HG03442 (cell line): ENCODE measurements at regions not wholly inside any gene's neighbourhood (a gene's known extent, or its start where the extent isn't known, plus 50 kb on each side); places are given as distances from the start of the nearest gene placed in this dataset.

Source experiments
- ATAC-seq: cut with Tn5 transposase; IDR thresholded peaks from one replicate; pipeline ENCODE4 v1.9.1; 2021; ENCODE audit warnings: mild to moderate bottlenecking, moderate library complexity; ENCODE audit not compliant: unreplicated experiment

DNA sequence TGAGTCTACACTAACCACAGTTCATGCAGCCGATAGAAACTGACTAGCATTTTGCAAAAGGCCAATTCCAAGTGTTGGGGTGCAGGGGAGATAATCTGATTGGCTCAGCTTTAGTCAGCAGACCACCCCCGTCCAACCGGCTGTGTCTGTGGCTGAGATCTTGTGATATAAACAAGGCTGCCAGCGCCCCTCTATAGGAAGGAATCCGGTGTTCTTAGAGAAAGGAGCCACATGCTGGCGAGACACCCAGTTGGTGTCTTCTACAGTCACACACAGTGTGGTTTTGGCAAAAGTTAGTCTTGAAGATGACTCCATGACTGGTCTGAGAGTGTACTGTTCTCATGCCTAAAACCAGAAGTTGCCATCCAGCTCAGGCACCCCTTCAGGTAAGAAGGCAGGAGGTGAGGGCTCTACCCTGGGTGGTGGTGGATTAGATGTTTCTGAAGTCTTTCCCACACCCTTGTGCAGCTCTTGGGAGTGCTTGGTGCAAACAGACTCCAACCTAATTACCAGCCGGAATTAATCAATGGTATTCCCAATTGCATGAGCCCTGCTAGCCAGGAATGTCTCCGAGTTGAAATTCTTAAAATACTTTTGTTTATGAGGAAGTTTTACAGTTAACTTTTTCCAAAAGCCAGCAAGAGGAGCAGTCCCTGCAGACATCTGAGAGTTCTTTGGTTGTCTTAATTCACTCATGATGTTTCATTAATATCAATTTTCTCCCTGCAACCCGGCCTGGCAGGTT, 172.3 kb upstream of the IRX6 start:
- ATAC-seq: no peak

DNA sequence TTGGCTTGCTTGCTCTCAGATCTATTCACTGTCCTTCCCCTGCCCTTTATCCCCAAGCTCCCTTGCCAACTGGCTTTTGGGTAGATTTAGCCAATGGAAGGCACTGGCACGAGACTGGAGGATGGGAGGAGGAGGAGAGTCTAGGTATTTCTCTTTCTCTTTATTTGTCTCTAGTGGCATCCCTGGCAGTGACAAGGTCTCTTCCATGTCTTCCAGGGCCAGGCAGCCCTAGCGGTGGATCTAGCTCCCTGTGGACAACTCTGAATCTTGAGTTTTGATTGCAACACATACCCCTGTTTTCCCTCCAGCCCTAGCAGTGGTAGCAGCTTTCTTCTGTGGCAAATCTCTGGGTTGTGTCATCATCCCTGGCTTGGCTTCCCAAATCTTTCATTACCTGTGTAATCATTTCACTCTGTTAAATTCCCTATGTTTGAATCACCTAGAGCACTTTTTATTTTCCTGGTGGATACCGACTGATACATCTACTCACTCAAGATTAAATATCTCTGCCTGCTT, 171.1 kb upstream of the IRX6 start:
- ATAC-seq: no peak

DNA sequence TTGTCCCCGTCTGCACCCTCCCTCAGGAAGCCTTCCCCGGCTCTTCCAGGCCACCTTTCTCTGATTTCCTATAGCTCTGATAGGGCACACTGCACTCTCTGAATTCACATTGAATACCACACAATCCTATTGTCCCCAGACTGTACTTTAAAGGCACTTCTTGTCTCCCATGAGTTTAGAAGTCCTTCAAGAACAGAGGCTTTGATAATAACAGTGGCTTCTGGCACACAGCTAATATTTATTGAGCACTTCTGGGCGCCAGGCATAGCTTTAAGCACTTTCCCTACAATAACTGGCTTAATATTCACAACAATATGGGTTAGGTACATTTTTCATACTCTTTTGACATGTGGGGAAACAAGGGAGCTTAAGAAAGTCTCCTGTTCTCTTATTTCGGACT, 169.7 kb upstream of the IRX6 start:
- no peak for ATAC-seq

DNA sequence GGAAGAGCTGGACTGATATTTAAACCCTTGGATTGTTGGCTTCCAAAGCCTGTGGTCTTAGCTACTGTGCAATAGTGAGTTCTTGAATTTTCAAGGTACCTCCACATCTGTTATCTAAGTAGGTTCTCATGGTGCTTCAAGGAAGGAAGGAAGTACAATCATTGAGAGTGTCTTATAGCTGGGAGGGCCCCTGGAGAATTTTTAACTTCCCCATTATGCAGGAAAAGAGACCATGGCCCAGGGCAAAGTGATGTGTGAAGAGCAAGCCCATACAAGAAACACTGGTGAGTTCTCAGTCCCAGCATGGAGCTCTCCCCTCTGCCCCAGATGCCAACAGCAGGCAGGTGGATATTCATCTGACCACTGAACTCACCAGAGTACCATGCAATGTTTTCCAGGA, 169.0 kb upstream of the IRX6 start:
- no peak for ATAC-seq

DNA sequence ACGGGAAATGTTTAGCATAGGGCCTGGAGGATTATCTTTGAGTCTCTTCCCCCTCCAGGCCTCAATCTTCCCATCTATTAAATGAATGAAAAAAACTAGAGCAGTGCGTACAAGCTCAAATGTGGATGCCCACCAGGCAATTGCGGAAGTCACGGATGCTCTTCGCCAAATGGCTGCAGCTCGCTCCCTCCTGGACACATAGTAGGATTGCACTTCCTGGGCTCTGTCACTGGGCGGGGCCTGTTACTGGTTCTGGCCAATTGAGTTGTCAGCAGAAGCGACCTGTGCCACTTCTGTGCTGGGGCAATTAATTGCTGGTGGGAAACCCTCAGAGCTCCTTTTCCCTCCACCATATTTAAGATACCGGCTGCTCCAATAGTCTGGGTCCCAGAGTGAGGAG, 168.2 kb upstream of the IRX6 start:
- no peak for ATAC-seq

DNA sequence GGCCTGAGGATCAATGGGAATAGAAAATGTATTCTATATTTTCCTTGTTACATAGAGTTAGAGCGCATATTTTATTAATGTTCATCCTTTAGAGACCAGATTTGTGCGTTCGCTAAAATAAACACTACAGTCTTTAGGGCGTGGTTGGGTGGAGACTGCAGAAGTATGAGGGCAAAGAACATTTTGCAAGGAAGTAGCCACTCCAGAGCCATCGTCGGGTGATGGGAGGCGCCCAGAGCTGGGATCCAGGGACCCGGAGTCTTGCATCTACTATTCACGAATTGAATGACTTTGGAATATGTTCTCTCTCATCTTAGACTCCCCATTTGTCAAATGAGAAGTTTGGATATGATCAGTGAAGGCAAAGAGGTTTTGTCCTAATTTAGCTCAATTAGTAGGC, 154.2 kb upstream of the IRX6 start:
- no peak for ATAC-seq

DNA sequence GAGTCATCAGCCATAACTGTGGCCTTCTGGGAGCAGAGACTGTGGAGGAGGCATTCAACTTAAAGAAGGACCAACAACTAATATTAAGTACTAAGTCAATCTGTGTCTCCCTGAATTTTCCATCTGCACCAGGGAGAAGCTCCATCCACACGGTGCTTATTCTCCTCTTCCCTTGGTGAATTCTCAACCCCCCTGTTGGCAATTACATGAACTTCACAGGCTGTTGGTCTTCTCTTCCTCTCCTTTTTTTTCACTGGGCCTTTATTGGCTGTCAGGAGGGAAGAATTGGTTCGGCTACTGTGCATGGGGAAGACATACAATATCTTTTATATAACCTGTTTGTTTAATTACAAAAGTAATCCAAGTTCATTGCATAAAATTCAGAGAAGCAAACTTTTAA, 152.8 kb upstream of the IRX6 start:
- ATAC-seq: no peak

DNA sequence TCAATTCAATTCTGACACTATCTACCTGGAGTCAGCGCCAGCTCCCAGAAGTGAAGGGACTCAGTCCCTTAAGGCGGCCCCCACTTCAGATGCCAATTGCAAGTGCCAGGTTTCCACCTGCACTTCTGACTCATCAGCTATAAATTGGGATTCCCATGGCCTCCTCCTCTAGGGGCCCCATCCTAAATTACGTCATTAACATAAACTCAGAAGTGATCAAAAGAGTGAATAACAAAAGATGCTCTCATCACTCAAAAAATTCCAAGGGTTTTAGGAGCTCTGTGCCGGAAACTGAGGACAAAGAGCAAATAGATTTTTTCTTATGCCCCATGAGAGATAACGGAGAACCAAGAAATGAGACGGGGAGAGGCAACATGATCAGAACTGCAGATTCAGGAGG, 148.6 kb upstream of the IRX6 start:
- no peak for ATAC-seq

DNA sequence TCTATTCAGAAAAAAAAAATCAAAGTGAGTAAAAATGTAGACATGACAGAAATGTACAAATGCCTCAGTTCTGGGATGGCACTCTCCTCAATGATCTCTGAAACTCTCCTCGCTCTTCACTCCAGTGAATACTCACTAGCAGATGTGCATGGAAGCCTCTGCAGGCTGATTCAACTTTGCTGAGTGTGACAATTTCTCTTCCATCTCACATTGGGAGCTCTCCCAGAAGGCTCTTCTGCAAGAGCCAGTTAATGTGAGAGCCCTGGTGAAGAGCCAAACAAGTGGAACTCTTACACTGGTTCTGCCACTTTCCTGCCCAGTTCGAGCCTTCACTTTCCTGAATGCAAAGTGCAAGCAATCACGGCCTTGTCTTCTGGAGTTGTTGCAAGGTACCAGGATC, 147.1 kb upstream of the IRX6 start:
- no peak for ATAC-seq

DNA sequence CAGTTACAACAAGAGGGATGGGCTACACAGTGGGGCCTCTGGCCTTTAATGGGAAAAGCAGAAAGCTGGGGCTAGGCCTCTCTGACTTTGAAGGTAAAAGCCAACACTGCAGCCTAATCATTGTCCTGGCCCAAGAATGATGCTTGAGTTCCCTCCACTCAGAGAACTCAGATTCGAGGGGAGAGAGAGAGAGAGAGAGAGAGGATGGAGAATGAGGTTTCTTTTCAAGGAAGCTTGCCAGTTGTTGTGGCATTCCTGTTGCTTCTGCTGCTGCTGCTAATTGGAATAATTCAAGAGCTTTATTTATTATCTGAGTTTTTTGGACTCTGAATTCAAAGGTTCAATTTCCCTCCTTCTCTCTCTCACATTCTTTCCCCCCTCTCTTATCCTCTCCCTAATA, 144.6 kb upstream of the IRX6 start:
- no peak for ATAC-seq

DNA sequence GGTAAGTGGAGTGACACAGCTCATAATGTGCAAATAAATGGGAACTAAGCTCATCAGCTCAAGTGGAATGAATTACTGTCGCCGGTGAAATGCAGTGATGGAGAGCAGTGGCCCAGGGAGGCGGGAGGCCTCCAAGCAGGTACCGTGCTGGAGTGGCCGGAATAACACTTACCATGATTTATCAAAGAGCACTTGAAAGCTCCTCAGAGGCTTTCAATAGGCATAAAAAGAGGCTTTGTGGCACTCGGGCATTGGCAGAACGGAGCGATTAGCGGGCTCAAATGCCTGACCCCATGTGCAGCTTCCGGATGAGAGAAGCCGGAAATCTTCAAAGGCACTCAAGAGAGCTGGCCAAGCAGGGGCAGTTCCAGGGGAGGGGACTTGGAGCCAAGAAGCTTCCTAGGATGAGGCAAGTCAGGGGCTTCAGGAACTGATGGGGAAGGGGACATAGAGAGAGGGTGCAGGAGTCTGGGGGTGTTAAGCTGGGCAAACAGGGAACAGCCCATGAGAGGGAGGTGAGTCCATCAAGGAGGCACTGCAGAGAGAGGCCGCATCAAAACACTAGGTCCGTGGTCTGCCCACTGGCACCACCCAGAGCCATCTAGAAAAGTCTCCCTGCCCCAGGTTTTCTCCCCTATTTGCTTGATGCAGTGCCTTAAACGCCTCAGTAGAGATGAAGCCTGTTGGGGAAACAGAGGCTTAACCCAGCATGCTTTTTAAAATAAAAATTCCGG, 144.0 kb upstream of the IRX6 start:
- no peak for ATAC-seq

DNA sequence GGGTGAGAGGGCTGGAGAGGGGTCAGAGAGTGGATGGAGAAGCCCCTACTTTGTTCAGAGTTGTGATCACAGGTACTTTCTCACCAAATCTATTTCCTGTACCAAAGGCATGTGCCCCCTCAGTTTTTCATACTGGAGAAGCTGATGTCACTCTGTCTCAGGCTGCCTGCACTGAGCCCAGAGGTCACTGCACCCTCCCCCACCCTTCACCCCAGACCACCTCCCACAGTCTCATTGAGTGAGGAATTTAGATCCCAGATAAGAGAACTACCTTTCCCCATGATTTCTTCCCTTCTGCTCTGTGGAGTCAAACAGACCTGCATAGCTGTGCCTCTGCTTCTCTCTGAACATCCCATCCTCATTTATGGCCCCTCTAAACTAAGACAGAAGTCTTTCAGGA, 140.0 kb upstream of the IRX6 start:
- ATAC-seq: no peak

DNA sequence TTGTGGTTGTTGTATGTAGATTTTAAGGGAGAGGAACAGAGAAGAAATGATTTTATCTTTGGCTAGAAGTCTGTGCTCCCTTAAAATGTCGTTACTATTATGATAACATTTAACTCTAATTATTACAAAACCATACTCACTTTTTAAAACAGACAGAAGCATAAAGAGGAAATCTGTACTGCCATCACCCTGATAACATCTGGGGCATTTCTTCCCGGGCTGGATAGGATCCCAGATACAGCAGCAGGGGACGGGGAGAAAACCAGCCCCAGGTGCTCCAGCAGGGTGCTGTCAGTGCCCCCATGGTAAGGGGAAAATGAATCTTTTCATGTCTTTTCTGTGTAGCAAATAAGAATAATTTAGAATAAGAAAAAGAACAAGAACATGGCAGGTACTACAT, 139.4 kb upstream of the IRX6 start:
- no peak for ATAC-seq

DNA sequence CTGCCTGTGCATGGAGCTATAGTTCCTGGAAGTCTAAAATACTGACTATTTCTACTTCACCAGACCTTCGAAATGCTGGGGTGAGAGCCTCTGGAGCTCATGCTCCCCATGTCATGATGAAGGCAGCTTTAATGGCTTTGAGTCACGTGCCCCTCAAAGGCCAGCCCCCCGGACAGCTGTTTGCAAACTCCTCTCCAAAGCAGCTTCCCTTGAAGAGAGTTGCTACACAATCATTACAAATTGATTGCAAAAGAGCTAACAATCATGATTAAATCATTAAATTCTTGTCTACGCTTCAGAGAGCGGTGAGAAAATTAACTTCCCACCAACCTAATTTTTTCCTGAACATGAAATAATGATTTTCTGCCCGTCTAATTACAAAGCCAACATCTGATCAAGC, 134.8 kb upstream of the IRX6 start:
- ATAC-seq: no peak

DNA sequence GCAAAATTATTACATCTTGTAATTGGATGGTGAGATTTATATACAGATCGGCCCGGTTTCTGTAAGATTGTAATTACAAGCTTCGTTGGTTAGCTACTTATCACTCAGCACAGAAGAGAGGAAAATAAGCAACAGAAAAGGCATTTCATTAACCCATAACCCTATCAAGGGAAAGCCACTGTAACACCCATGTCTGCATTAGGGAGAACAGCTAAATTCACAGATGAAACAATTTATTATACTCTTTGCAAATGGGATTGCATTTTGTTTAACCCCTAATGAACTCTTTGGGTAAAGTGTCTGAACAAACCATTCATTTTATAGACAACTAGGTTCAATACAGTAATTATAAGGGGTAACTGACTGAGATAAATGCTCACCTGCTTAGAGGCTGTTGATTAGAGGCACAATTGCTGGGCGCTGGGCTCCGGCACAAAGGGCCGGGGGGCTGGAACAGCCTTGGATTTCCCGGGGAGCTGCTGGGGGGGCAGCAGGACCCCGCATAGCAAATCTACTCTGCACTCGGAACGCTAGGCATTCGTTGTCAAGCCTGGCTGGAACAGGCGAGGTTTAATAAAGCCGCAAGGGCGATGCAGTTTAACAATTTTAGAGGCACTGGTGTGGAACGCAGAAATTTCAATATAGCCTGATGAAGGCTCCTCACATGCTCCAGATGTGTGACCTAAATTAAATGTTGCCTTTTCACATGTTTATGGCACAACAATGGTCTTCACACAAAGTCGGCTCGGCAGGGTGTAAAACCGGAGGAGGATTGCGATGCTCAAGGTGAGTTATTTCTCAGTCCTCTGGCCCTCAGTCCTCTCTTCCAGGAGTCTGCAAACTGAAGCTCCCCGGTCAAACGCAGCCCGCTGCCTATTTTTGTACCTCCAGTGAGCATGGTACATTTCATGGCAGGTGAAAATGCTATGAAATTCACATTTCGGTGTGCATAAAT, 134.0 kb upstream of the IRX6 start:
- ATAC-seq: no peak

DNA sequence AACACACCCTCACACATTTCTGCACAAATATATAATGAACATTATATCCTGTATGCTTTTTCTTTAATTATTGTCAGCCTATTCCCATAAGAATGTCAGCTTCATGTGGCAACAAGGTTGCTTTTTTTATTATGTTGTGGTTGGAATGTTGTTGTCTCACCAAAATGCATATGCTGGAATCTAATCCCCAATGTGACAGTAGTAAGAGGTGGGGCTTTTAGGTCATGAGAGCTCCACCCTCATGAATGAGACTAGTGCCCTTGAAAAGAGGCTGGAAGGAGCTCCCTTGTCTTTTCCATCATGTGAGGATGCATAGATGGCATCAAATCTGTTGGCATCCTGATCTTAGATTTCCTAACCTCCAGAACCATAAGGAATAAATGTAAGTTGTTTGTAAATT, 131.3 kb upstream of the IRX6 start:
- no peak for ATAC-seq

DNA sequence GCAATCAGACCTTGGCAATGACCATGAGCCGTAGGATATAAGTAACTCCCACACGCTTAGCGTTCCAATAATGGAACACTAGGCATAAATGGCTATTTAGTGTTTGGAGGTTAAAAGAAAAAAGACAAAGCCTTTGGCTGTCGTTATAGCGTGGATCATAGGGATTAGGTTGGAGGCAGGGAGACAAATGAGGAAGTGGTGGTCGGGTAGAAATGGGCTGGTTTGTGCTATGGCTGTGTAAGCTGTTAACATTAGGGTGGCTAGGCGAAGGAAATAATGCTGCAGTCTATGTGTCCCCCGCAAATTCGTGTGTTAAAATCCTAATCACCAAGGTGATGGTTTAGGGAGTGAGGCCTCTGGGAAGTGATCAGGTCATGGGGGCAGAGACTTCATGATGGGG, 120.4 kb upstream of the IRX6 start:
- ATAC-seq: no peak

DNA sequence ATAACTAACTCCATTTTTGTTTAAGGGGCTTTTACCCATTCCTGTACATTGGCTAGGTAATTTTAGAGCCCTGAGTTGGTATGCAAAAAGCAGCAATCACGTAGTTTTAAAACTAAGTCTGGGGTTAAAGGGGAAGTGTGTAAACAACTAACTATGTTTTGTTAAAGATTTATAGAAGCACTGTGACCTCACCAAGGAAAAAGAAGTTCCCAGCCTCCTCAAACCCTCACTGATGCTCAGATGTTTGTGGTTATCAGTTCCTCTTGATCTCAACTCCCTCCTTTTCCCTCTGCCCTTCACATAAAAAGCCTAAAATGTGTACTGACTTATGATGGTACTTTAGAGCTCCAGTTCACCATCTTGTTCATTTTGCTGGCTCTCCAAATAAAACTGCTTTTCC, 119.9 kb upstream of the IRX6 start:
- no peak for ATAC-seq

DNA sequence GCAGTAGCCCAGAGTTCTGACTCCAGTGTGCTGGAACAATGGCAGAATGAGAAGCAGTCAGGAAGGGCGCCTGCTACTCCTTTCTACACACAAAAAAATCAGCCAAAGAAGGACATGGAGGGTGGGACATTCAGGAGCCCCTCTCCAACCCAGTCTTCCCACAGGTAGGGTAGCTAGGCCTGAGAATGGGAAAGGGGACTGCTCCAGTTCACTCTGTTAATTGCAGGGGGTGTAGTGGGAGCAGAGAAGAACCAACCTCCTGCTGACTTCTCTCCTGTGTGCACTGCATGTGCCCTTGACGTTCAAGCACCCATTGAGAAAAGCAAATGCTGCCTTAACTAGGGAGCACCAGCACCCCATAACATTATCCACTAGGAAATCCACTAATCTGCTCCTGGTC, 119.1 kb upstream of the IRX6 start:
- ATAC-seq: no peak

DNA sequence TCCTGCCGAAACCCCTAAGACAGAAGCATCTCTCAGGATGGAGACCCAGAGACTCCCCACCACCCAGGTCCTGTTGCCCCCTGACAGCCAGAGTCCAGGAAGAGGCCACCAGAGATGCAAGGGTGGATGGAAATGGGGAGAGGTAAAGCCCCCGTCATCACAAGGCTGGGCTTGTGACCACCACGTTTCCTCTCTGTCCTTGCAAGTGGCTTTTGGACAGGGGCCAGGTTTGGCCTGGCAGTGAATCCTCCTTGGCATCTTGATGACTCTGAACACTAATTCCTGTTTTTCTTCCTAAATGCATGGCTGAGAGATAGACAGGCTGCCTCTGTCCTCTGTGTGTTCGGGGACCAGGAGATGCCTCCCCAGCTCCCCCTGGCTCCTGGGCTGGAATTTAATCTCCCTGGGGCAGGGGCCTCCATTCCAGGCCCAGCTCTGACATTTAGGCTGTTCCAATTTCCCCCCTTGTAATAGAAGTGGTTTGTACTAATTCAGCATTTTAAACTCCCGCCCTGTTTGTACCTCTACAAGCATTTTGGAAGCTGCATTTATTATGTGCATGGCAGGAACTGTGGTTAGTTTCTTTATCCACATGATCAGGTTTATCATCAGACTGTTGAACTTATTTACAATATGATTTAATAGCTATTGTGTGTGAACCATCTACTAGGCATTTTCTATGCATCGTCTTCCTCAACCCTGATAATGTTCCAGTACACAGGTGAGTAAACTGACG, 116.1 kb upstream of the IRX6 start:
- no peak for ATAC-seq

DNA sequence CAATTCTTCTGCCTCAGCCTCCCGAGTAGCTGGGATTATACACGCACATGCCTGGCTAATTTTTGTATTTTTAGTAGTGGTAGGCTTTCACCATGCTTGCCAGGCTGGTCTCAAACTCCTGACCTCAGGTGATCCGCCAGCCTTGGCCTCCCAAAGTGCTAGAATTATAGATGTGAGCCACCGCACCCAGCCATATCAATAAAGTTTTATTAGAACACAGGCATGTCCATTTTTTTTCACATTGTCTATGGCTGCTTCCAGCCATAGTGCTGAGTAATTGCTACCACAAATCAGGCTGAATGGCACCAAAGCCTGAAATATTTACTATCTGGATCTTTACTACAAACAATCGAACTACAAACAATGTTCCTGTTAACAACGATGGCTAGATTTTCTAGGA, 114.4 kb upstream of the IRX6 start:
- no peak for ATAC-seq
